Retinal pigment epithelial cell (primary cell): ENCODE measurements at regions not wholly inside any gene's neighbourhood (a gene's known extent, or its start where the extent isn't known, plus 50 kb on each side); places are given as distances from the start of the nearest gene placed in this dataset.
"Not testable (repeated sequence)": the region's sequence is repeated elsewhere in the genome, so short reads cannot be mapped to it uniquely, and the experiment has no call there.

Experiments used
- DNase-seq: peaks from one replicate; pipeline ENCODE4 v3.0.0-alpha.2; 2010; ENCODE audit warnings: low read depth
- H3K4me3 ChIP-seq: 2 replicates; pipeline ENCODE4 v1.5.1; 2011; ENCODE audit warnings: mild to moderate bottlenecking, low read length, control low read depth, moderate library complexity
- CTCF ChIP-seq: conservative IDR thresholded peaks from 2 replicates; pipeline ENCODE4 v1.5.1; 2011; ENCODE audit warnings: low read depth, low read length, control low read depth, inconsistent platforms

- no peak for DNase-seq
- no peak for TF ChIP-seq CTCF
Measured at GRCh38 chr5:136453986-136454758, 88.8 kb upstream of the TRPC7 start.

GRCh38 chr5:136453199-136453598 is 87.9 kb upstream of the TRPC7 start:
- no peak for TF ChIP-seq CTCF
- no peak overlapping the region for H3K4me3 ChIP-seq
- DNase-seq, result no peak

More at GRCh38 chr5:136453986-136454758, 88.8 kb upstream of the TRPC7 start:
- H3K4me3 ChIP-seq, result no peak overlapping the region

GRCh38 chr5:136447576-136447975 is 82.2 kb upstream of the TRPC7 start:
- not testable (repeated sequence) for H3K4me3 ChIP-seq, DNase-seq

- TF ChIP-seq CTCF, result no peak
- DNase-seq, result no peak
- no peak overlapping the region for H3K4me3 ChIP-seq
Measured at GRCh38 chr5:136446565-136446964, 81.2 kb upstream of the TRPC7 start.

- DNase-seq, H3K4me3 ChIP-seq: not testable (repeated sequence)
Measured at GRCh38 chr5:136444099-136444498, 78.8 kb upstream of the TRPC7 start.

GRCh38 chr5:136439367-136439766 is 74.0 kb upstream of the TRPC7 start:
- DNase-seq, result no peak
- TF ChIP-seq CTCF, result no peak
- H3K4me3 ChIP-seq, result no peak overlapping the region

GRCh38 chr5:136435946-136436543 is 70.7 kb upstream of the TRPC7 start:
- no peak for DNase-seq
- no peak overlapping the region for H3K4me3 ChIP-seq
- no peak for TF ChIP-seq CTCF

- no peak for DNase-seq
- no peak overlapping the region for H3K4me3 ChIP-seq
- no peak for TF ChIP-seq CTCF
Measured at GRCh38 chr5:136434795-136435194, 69.5 kb upstream of the TRPC7 start.
